Stomach (tissue), 8 donors: ENCODE measurements at regions not wholly inside any gene's neighbourhood (a gene's known extent, or its start where the extent isn't known, plus 50 kb on each side); places are given as distances from the start of the nearest gene placed in this dataset.

Experiments
- DNase-seq, 2 donors: peaks; one replicate each; pipeline versions ENCODE4 v3.0.0 to v3.0.0-alpha.2; 2013 to 2019
- H3K27ac ChIP-seq, 5 donors: fragments of 200-600 bp in 4 of 5; sonication (generic) in 4 of 5; one replicate each; pipeline ENCODE4 v1.5.1; 2013 to 2019; ENCODE audit warnings: mild to moderate bottlenecking in 1 of 5, moderate library complexity in 1 of 5
- H3K27me3 ChIP-seq, 3 donors: fragments of 200-600 bp; sonication (generic); one replicate each; pipeline ENCODE4 v1.5.1; 2017 to 2019; ENCODE audit warnings: mixed run types in 1 of 3
- H3K36me3 ChIP-seq, 4 donors: fragments of 200-600 bp; sonication (generic); 1 replicate in 3 of 4; 2 replicates in 1 of 4; pipeline ENCODE4 v1.5.1; 2016 to 2019
- H3K4me1 ChIP-seq, 4 donors: fragments of 200-600 bp; sonication (generic); one replicate each; pipeline ENCODE4 v1.5.1; 2016 to 2019
- H3K4me3 ChIP-seq, 4 donors: fragments of 200-600 bp; sonication (generic) in 3 of 4; one replicate each; pipeline ENCODE4 v1.5.1; 2016 to 2019; ENCODE audit warnings: mild to moderate bottlenecking in 1 of 4
- H3K9me3 ChIP-seq, 4 donors: fragments of 200-600 bp; sonication (generic); one replicate each; pipeline ENCODE4 v1.5.1; 2016 to 2019
- CTCF ChIP-seq, 7 experiments: fragments of 450-650 bp in 4 of 7; fragments of 200-600 bp in 3 of 7; sonication (generic) in 3 of 7; IDR thresholded peaks; one replicate each; pipeline ENCODE4 v1.5.1; 2016 to 2019; ENCODE audit warnings: antibody characterized with exemption in 7 of 7, control low read depth in 2 of 7, mild to moderate bottlenecking in 1 of 7
- EP300 ChIP-seq: sonication (generic); formaldehyde crosslinking; IDR thresholded peaks from one replicate; pipeline ENCODE4 v1.6.1; 2017; ENCODE audit warnings: antibody characterized with exemption
- POLR2A ChIP-seq, 4 donors: fragments of 450-650 bp; IDR thresholded peaks; one replicate each; pipeline ENCODE4 v1.6.1; 2016; ENCODE audit warnings: antibody characterized with exemption in 4 of 4, control low read depth in 2 of 4, mild to moderate bottlenecking in 1 of 4, moderate library complexity in 1 of 4
- POLR2AphosphoS5 ChIP-seq, 3 donors: sonication (generic); formaldehyde crosslinking; IDR thresholded peaks; one replicate each; pipeline ENCODE4 v1.6.1; 2016; ENCODE audit warnings: antibody characterized with exemption in 3 of 3
- WGBS, 5 donors: extraction: QIAGEN DNeasy Blood & Tissue Kit in 3 of 5; methylation state at CpG; one replicate each; pipeline versions ENCODE4 v1.1.5 to v1.1.7; 2013 to 2018; 5-methylcytosine and 5-hydroxymethylcytosine counted together
- intact Hi-C: fragments of 100-400 bp; cut with DNase I; formaldehyde crosslinking; loops from one replicate; pipeline ENCODE4 v1.15.1; 2023; ENCODE audit warnings: low total_unique reads
- donor health status: healthy with polysubstance abuse.
- donor health status: Bipolar disorder and iron deficiency.
- donor health status: healthy.

GRCh38 chr10:131451407-131452015 is 140.0 kb upstream of the TCERG1L start:
- H3K27ac ChIP-seq, result no peak overlapping the region
- 86 to 94% (median 89%) methylated on average over 7 of the region's 7 CpGs for WGBS, 5 donors
- no peak for DNase-seq
- no peaks in the 10 kb centered on the region for H3K36me3 ChIP-seq
- intact Hi-C loops, result loop anchor here (10.0 kb wide), 1 partner anchor 333 kb away; no protein-coding TSS in a partner anchor
- H3K27me3 ChIP-seq, result peaks cover 7 to 58% (median 11%) of the 10 kb centered on the region in 3 donors
- no peak overlapping the region for H3K4me3 ChIP-seq
- no peaks in the 10 kb centered on the region for H3K9me3 ChIP-seq
- H3K4me1 ChIP-seq, result peaks cover 8 to 12% (median 11%) of the 10 kb centered on the region in 4 donors
- TF ChIP-seq CTCF (IDR thresholded peaks at IDR 0.05) (no peak), EP300 (no peak), POLR2A (IDR thresholded peaks at IDR 0.05) (no peak)

GRCh38 chr10:131452926-131453720 is 141.6 kb upstream of the TCERG1L start:
- no peak for TF ChIP-seq CTCF (IDR thresholded peaks at IDR 0.05)
- TF ChIP-seq POLR2AphosphoS5 (IDR thresholded peaks at IDR 0.05), result no peak
- TF ChIP-seq EP300, result no peak
- TF ChIP-seq POLR2A (IDR thresholded peaks at IDR 0.05), result no peak
- Histone ChIP-seq H3K4me3 (peak overlapping the region; percentile 20 to 35 (median 26)), H3K4me1 (peaks cover 8 to 12% (median 11%) of the 10 kb centered on the region in 4 donors), H3K36me3 (no peaks in the 10 kb centered on the region), H3K9me3 (no peaks in the 10 kb centered on the region), H3K27ac (no peak overlapping the region), H3K27me3 (peaks cover 7 to 67% (median 11%) of the 10 kb centered on the region in 3 donors)
- WGBS, 5 donors, result 19 to 45% (median 30%) methylated on average over 22 to 33 of the region's 33 CpGs
- intact Hi-C loops, result loop anchor here (10.0 kb wide), 1 partner anchor 332 kb away; no protein-coding TSS in a partner anchor
- DNase-seq, result peak in 1 of 2 donors; percentile 92

- H3K36me3 ChIP-seq, result no peaks in the 10 kb centered on the region
- intact Hi-C loops, result loop anchor here (10.0 kb wide), 1 partner anchor 331 kb away; no protein-coding TSS in a partner anchor
- H3K4me3 ChIP-seq, result peak overlapping the region; percentile 20 to 35 (median 26)
- TF ChIP-seq POLR2A (IDR thresholded peaks at IDR 0.05), result no peak
- peak in 6 of 7 experiments; percentile 27 to 91 (median 78) for TF ChIP-seq CTCF (IDR thresholded peaks at IDR 0.05)
- TF ChIP-seq POLR2AphosphoS5 (IDR thresholded peaks at IDR 0.05), result no peak
- TF ChIP-seq EP300, result no peak
- DNase-seq, result peak; percentile 66 to 91
- peaks cover 8 to 12% (median 11%) of the 10 kb centered on the region in 4 donors for H3K4me1 ChIP-seq
- WGBS, 5 donors, result 14 to 17% (median 14%) methylated on average over 24 to 32 of the region's 32 CpGs
- H3K27ac ChIP-seq, result no peak overlapping the region
- H3K9me3 ChIP-seq, result no peaks in the 10 kb centered on the region
- H3K27me3 ChIP-seq, result peaks cover 7 to 65% (median 11%) of the 10 kb centered on the region in 3 donors
Observed at GRCh38 chr10:131453721-131454634, 142.5 kb upstream of the TCERG1L start.

- no peak for DNase-seq
- intact Hi-C loops, result loop anchor here (10.0 kb wide), 1 partner anchor 328 kb away; no protein-coding TSS in a partner anchor
- 42 to 63% (median 52%) methylated on average over 11 of the region's 11 CpGs for WGBS, 5 donors
- Histone ChIP-seq H3K9me3 (no peaks in the 10 kb centered on the region), H3K27me3 (peaks cover 7 to 74% (median 11%) of the 10 kb centered on the region in 3 donors), H3K36me3 (no peaks in the 10 kb centered on the region), H3K4me1 (peaks cover 8 to 12% (median 11%) of the 10 kb centered on the region in 4 donors), H3K4me3 (no peak overlapping the region), H3K27ac (no peak overlapping the region)
- TF ChIP-seq EP300 (no peak), POLR2AphosphoS5 (IDR thresholded peaks at IDR 0.05) (no peak), CTCF (IDR thresholded peaks at IDR 0.05) (no peak), POLR2A (IDR thresholded peaks at IDR 0.05) (no peak)
Observed at GRCh38 chr10:131456411-131456810, 144.9 kb upstream of the TCERG1L start.
